ENCODE measurements at regions not wholly inside any gene's neighbourhood (a gene's known extent, or its start where the extent isn't known, plus 50 kb on each side); places are given as distances from the start of the nearest gene placed in this dataset.

- Histone ChIP-seq H2AFZ (ENCODE audit: low read length) (no peak overlapping the region), H3K4me2 (ENCODE audit: low read depth, low read length) (peak overlapping the region; percentile 74), H3F3A (ENCODE audit: insufficient read depth, low read length) (peaks cover 12% of the 10 kb centered on the region), H3K9me2 (replicated peaks; ENCODE audit: insufficient read depth, low read length) (no peaks in the 10 kb centered on the region), H3K9me3 (replicated peaks; ENCODE audit: insufficient read depth, low read length) (no peaks in the 10 kb centered on the region), H3K4me1 (ENCODE audit: low read length) (peaks cover 17% of the 10 kb centered on the region), H3K9ac (ENCODE audit: low read length) (no peak overlapping the region), H3K79me2 (ENCODE audit: low read length) (no peaks in the 10 kb centered on the region), H4K20me1 (ENCODE audit: insufficient read depth, low read length) (no peaks in the 10 kb centered on the region), H3K4me3 (ENCODE audit: low read length) (0 out of 2 replicates have a peak overlapping the region, but pooled peaks have one; percentile 6), H3K27ac (ENCODE audit: low read length) (peak overlapping the region; percentile 44; the same call in 1 of the 2 replicates), H3K27me3 (replicated peaks; ENCODE audit: insufficient read depth, low read length) (no peaks in the 10 kb centered on the region), H3K36me3 (replicated peaks; ENCODE audit: insufficient read depth, low read length) (no peaks in the 10 kb centered on the region)
- no peak for TF ChIP-seq EZH2phosphoT487 (IDR thresholded peaks at IDR 0.05; ENCODE audit: low read length)
- no peak for TF ChIP-seq CTCF (IDR thresholded peaks at IDR 0.05; ENCODE audit: low read length)
- no peak for TF ChIP-seq EZH2 (optimal IDR thresholded peaks at IDR 0.05; ENCODE audit: low read depth, low read length)
- DNase-seq, result no peak
Observed at GRCh38 chr12:98275131-98275475, 240.3 kb upstream of the TMPO start.

GRCh38 chr12:98280152-98280551 is 235.2 kb upstream of the TMPO start:
- H3K27ac ChIP-seq (ENCODE audit: low read length), result no peak overlapping the region
- H3K9me3 ChIP-seq (replicated peaks; ENCODE audit: insufficient read depth, low read length), result no peaks in the 10 kb centered on the region
- H2AFZ ChIP-seq (ENCODE audit: low read length), result no peak overlapping the region
- H3F3A ChIP-seq (ENCODE audit: insufficient read depth, low read length), result 0 out of 2 replicates have a peak, but pooled peaks cover under 1% of the 10 kb centered on the region
- H3K36me3 ChIP-seq (replicated peaks; ENCODE audit: insufficient read depth, low read length), result no peaks in the 10 kb centered on the region
- TF ChIP-seq EZH2phosphoT487 (IDR thresholded peaks at IDR 0.05; ENCODE audit: low read length) (no peak), EZH2 (optimal IDR thresholded peaks at IDR 0.05; ENCODE audit: low read depth, low read length) (no peak), CTCF (IDR thresholded peaks at IDR 0.05; ENCODE audit: low read length) (no peak)
- H3K27me3 ChIP-seq (replicated peaks; ENCODE audit: insufficient read depth, low read length), result no peaks in the 10 kb centered on the region
- H3K4me1 ChIP-seq (ENCODE audit: low read length), result peaks cover 7% of the 10 kb centered on the region
- H3K4me3 ChIP-seq (ENCODE audit: low read length), result no peak overlapping the region
- no peak overlapping the region for H3K9ac ChIP-seq (ENCODE audit: low read length)
- DNase-seq, result no peak
- no peaks in the 10 kb centered on the region for H4K20me1 ChIP-seq (ENCODE audit: insufficient read depth, low read length)
- H3K4me2 ChIP-seq (ENCODE audit: low read depth, low read length), result no peak overlapping the region
- no peaks in the 10 kb centered on the region for H3K9me2 ChIP-seq (replicated peaks; ENCODE audit: insufficient read depth, low read length)
- H3K79me2 ChIP-seq (ENCODE audit: low read length), result no peaks in the 10 kb centered on the region

GRCh38 chr12:98280621-98281020 is 234.8 kb upstream of the TMPO start:
- H3K36me3 ChIP-seq (replicated peaks; ENCODE audit: insufficient read depth, low read length), result no peaks in the 10 kb centered on the region
- TF ChIP-seq CTCF (IDR thresholded peaks at IDR 0.05; ENCODE audit: low read length) (no peak), EZH2 (optimal IDR thresholded peaks at IDR 0.05; ENCODE audit: low read depth, low read length) (no peak), EZH2phosphoT487 (IDR thresholded peaks at IDR 0.05; ENCODE audit: low read length) (no peak)
- no peaks in the 10 kb centered on the region for H4K20me1 ChIP-seq (ENCODE audit: insufficient read depth, low read length)
- no peak overlapping the region for H3K27ac ChIP-seq (ENCODE audit: low read length)
- no peaks in the 10 kb centered on the region for H3K27me3 ChIP-seq (replicated peaks; ENCODE audit: insufficient read depth, low read length)
- H3K4me3 ChIP-seq (ENCODE audit: low read length), result no peak overlapping the region
- no peak overlapping the region for H2AFZ ChIP-seq (ENCODE audit: low read length)
- no peak overlapping the region for H3K9ac ChIP-seq (ENCODE audit: low read length)
- no peak overlapping the region for H3K4me2 ChIP-seq (ENCODE audit: low read depth, low read length)
- no peaks in the 10 kb centered on the region for H3F3A ChIP-seq (ENCODE audit: insufficient read depth, low read length)
- no peaks in the 10 kb centered on the region for H3K79me2 ChIP-seq (ENCODE audit: low read length)
- peaks cover 2% of the 10 kb centered on the region for H3K4me1 ChIP-seq (ENCODE audit: low read length)
- no peaks in the 10 kb centered on the region for H3K9me3 ChIP-seq (replicated peaks; ENCODE audit: insufficient read depth, low read length)
- DNase-seq, result no peak
- no peaks in the 10 kb centered on the region for H3K9me2 ChIP-seq (replicated peaks; ENCODE audit: insufficient read depth, low read length)
